ENCODE measurements at regions not wholly inside any gene's neighbourhood (a gene's known extent, or its start where the extent isn't known, plus 50 kb on each side); places are given as distances from the start of the nearest gene placed in this dataset.

DNA sequence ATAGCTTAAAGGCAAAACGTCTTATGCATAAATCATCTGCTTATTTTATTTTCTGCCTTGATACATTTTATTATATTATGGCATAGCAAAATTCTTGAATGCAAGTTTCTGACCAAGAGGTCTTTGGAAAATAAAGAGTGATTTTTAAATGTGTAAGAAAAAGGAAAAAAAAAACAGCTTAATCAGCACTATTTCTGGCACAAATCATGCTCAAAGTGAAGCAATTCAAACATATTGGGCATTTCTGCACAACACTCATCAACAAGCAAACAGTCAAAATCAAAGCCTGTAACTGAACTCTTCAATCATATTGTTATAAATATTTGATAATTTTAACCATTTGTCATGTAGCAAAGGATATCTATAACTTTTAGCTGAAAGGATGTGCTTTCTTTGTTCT lies 250.9 kb downstream of the PTPRC start:
- TF ChIP-seq EZH2phosphoT487 (IDR thresholded peaks at IDR 0.05; ENCODE audit: low read depth): no peak
- TF ChIP-seq, protein P1, sequence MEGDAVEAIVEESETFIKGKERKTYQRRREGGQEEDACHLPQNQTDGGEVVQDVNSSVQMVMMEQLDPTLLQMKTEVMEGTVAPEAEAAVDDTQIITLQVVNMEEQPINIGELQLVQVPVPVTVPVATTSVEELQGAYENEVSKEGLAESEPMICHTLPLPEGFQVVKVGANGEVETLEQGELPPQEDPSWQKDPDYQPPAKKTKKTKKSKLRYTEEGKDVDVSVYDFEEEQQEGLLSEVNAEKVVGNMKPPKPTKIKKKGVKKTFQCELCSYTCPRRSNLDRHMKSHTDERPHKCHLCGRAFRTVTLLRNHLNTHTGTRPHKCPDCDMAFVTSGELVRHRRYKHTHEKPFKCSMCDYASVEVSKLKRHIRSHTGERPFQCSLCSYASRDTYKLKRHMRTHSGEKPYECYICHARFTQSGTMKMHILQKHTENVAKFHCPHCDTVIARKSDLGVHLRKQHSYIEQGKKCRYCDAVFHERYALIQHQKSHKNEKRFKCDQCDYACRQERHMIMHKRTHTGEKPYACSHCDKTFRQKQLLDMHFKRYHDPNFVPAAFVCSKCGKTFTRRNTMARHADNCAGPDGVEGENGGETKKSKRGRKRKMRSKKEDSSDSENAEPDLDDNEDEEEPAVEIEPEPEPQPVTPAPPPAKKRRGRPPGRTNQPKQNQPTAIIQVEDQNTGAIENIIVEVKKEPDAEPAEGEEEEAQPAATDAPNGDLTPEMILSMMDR (IDR thresholded peaks at IDR 0.05; ENCODE audit: low read depth, low read length): no peak
- Histone ChIP-seq H4K20me1 (ENCODE audit: insufficient read depth, low read length) (no peaks in the 10 kb centered on the region), H3K9ac (ENCODE audit: low read length) (no peak overlapping the region), H3K36me3 (replicated peaks; ENCODE audit: low read depth, low read length) (no peaks in the 10 kb centered on the region), H3K27me3 (ENCODE audit: low read depth, low read length) (no peaks in the 10 kb centered on the region), H2AFZ (ENCODE audit: low read depth, low read length) (no peak overlapping the region), H3K27ac (ENCODE audit: low read length) (no peak overlapping the region), H3K9me3 (ENCODE audit: insufficient read depth, low read length) (no peaks in the 10 kb centered on the region), H3K4me2 (ENCODE audit: low read length) (no peak overlapping the region), H3K79me2 (ENCODE audit: low read length) (no peaks in the 10 kb centered on the region), H3K4me3 (ENCODE audit: low read length) (no peak overlapping the region), H3K4me1 (ENCODE audit: low read length) (0 out of 2 replicates have a peak, but pooled peaks cover 2% of the 10 kb centered on the region)

DNA sequence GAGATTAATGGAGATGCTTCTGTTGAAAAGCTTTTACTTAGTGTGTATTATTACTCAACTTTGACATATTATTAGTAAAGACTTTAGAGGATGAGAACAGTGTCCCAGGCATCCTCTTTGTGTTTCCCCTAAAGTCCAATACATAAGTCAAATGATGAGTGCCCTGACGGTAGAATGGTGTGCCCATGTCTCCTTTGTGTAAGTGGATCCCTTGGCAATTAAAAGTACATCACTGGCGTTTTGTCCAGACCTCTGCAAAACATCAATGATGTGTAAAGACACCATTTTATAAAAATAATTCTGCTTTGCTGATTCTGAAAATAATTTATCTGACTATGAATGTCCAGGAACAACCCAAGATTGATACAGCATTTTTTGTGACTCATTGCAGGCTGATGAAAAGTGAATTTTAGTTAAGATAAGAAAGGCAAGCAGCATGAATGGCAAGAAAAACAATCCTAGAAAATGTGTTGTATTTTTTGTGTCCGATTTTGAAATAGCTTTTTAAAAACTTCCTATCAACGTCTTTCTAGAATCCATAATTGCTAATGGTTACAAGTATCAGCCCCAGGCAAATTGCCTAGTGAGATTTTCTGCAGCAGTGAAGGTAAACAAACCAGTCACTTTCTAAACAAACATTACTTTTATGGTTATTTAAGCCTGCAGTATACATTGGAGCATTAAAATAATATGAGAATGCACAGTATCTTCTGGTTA lies 251.5 kb downstream of the PTPRC start:
- H2AFZ ChIP-seq (ENCODE audit: low read depth, low read length): no peak overlapping the region
- no peaks in the 10 kb centered on the region for H3K27me3 ChIP-seq (ENCODE audit: low read depth, low read length)
- no peaks in the 10 kb centered on the region for H3K79me2 ChIP-seq (ENCODE audit: low read length)
- 0 out of 2 replicates have a peak, but pooled peaks cover 2% of the 10 kb centered on the region for H3K4me1 ChIP-seq (ENCODE audit: low read length)
- no peak overlapping the region for H3K4me3 ChIP-seq (ENCODE audit: low read length)
- TF ChIP-seq, protein P1 (IDR thresholded peaks at IDR 0.05; ENCODE audit: low read depth, low read length): no peak
- no peak for TF ChIP-seq EZH2phosphoT487 (IDR thresholded peaks at IDR 0.05; ENCODE audit: low read depth)
- no peak overlapping the region for H3K27ac ChIP-seq (ENCODE audit: low read length)
- H3K9ac ChIP-seq (ENCODE audit: low read length): no peak overlapping the region
- H3K9me3 ChIP-seq (ENCODE audit: insufficient read depth, low read length): no peaks in the 10 kb centered on the region
- no peaks in the 10 kb centered on the region for H3K36me3 ChIP-seq (replicated peaks; ENCODE audit: low read depth, low read length)
- no peak overlapping the region for H3K4me2 ChIP-seq (ENCODE audit: low read length)
- no peaks in the 10 kb centered on the region for H4K20me1 ChIP-seq (ENCODE audit: insufficient read depth, low read length)

DNA sequence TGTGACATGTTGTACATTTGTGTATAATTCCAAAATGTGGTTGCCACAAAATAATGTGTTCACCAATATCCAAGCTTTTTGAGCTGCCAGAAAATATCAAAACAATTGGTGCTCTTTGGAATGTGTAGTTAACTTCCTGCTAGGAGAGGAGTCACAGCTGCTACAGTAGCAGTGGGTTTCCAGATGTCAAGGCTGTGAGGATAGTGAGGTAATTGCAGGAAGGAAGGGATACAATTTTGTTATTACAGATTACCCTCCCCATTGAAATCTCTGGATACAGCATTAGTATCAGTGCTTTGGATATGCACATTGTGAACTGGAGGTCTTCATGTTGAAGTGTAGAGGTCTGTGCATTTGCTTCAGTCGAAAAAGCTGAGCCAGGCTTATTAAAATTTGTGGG lies 253.2 kb downstream of the PTPRC start:
- Histone ChIP-seq H3K79me2 (ENCODE audit: low read length) (no peaks in the 10 kb centered on the region), H4K20me1 (ENCODE audit: insufficient read depth, low read length) (no peaks in the 10 kb centered on the region), H3K36me3 (replicated peaks; ENCODE audit: low read depth, low read length) (peaks cover 3% of the 10 kb centered on the region), H3K9me3 (ENCODE audit: insufficient read depth, low read length) (no peaks in the 10 kb centered on the region), H3K4me3 (ENCODE audit: low read length) (no peak overlapping the region), H2AFZ (ENCODE audit: low read depth, low read length) (no peak overlapping the region), H3K4me1 (ENCODE audit: low read length) (0 out of 2 replicates have a peak, but pooled peaks cover 2% of the 10 kb centered on the region), H3K27ac (ENCODE audit: low read length) (no peak overlapping the region), H3K4me2 (ENCODE audit: low read length) (no peak overlapping the region), H3K27me3 (ENCODE audit: low read depth, low read length) (no peaks in the 10 kb centered on the region), H3K9ac (ENCODE audit: low read length) (no peak overlapping the region)
- no peak for TF ChIP-seq EZH2phosphoT487 (IDR thresholded peaks at IDR 0.05; ENCODE audit: low read depth)
- TF ChIP-seq, protein P1 (IDR thresholded peaks at IDR 0.05; ENCODE audit: low read depth, low read length): no peak

DNA sequence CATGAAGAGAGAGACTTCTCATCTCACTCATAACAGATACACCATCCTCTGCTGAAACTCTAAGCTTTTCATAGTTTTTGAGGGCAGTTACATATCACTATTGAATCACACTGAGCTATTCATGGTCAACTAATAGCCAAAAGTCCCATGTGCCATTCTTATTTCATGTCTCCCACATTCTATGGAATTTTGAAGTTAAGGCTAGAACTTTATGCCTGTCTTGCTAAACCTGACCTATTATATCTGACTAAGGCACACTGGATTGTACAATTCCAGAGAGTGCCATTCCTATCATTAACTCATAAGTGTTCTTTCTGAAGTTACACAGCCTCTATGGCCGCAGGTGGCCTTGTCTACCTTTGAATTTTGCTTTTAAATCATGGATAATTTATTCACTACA lies 254.3 kb downstream of the PTPRC start:
- no peak for TF ChIP-seq EZH2phosphoT487 (IDR thresholded peaks at IDR 0.05; ENCODE audit: low read depth)
- TF ChIP-seq, protein P1 (IDR thresholded peaks at IDR 0.05; ENCODE audit: low read depth, low read length): no peak
- Histone ChIP-seq H3K4me3 (ENCODE audit: low read length) (no peak overlapping the region), H3K79me2 (ENCODE audit: low read length) (no peaks in the 10 kb centered on the region), H3K4me1 (ENCODE audit: low read length) (0 out of 2 replicates have a peak, but pooled peaks cover 2% of the 10 kb centered on the region), H3K36me3 (replicated peaks; ENCODE audit: low read depth, low read length) (peaks cover 6% of the 10 kb centered on the region), H3K4me2 (ENCODE audit: low read length) (no peak overlapping the region), H4K20me1 (ENCODE audit: insufficient read depth, low read length) (no peaks in the 10 kb centered on the region), H3K9ac (ENCODE audit: low read length) (no peak overlapping the region), H3K9me3 (ENCODE audit: insufficient read depth, low read length) (no peaks in the 10 kb centered on the region), H3K27me3 (ENCODE audit: low read depth, low read length) (no peaks in the 10 kb centered on the region), H2AFZ (ENCODE audit: low read depth, low read length) (no peak overlapping the region), H3K27ac (ENCODE audit: low read length) (no peak overlapping the region)

Measured in OCI-LY3 (cell line).